ENCODE measurements at regions not wholly inside any gene's neighbourhood (a gene's known extent, or its start where the extent isn't known, plus 50 kb on each side); places are given as distances from the start of the nearest gene placed in this dataset.
"Not testable (repeated sequence)": the region's sequence is repeated elsewhere in the genome, so short reads cannot be mapped to it uniquely, and the experiment has no call there.

DNA sequence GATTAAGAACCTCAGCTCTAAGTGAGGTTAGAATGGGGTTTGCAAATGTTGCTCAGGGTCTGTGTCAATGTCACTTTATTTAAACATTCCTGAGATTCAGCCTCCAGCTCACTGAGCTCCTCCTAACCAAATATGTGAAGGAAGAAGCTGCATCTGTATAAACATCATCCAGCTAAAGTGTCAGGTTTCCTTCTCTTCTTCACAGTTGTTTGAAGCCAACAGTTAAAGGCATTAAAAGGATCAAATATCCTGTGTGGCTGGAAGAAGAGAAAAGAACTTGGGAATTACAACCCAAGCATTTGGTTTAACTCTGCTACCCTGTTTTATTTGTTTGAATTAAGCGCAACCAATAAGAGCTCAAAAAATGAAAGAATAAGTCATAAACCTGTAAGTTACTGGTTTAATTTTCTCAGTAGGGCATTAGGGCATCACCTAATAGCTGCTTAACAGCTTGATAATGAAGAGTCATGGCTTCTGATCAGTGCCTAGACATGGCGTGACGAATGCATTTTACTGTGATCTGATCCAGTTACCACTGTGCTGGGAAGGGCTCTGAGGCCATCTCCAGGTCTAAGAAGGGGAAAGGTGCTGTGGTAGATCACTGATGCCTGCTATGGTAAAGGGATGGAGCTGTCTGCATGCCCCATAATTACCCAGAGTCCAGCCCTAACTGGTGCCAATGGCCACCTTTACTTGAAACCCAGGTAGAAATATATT, 165.7 kb upstream of the TSC22D2 start:
- peak; percentile 22 for DNase-seq

DNA sequence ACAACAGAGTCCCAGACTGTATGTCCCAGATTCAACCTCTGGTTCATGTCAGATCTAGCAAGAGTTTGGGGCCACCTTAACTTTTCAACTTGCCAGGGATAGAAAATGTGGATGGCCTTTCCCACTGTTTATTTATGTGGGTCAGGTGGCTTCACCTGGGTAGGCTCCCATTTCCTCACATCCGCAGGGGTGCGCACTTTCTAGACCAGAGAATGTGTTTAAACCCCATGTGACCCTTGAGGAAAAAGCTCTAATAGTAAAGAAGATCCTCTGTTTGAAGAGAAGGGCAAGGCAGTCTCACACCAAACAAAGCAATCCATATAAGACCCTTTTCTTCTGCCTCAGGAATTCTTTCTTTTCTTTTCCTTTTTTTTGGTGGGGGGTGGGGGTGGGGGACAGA, 167.2 kb upstream of the TSC22D2 start:
- DNase-seq, result no peak

DNA sequence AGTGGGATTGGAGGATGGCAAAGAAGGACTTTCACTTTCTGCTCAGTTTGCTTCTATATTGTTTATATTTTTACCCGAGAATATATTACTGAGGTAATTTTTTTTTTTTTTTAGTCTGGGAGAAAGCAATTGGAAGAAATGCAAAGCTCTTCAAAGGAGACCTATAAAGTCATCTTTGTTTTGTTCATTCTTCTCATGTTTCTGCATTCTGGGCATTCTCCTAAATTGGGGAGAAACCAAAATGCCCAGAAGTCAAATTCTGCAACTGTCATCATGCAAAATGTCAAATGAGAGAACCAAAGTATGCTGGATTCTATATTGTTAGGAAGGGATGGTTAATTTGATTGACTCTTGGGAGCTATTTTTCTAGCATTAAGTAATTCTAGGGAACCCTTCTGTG, 168.3 kb upstream of the TSC22D2 start:
- DNase-seq, result no peak

DNA sequence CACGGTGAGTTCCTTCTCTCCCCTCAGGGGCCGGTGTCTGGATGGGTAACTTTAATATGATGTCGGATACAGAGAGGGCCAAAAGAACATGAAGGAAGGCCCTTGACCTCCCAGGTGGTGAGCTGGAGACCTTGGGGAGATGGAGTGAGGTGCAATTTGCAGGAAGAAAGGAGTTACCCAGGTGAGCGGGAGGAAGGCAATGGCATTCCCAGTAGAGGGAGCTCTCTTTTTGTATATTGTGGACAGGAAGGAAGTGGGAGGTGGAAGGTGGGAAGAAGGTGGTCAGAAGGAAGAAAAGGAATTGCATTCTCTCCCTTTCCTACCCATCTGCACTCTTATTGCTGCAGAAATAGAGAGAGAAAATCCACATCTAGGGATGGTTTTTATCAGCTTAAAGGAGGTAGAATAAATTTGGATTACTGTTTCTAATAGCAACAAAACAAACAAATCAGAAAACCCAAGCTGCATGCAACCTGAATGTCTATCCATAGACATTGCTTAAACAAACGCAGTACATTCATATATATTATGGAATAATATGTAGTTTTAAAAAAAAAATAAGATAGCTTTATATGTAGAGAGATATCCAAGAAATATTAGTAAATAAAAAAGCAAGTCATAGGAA, 169.0 kb upstream of the TSC22D2 start:
- no peak for DNase-seq

DNA sequence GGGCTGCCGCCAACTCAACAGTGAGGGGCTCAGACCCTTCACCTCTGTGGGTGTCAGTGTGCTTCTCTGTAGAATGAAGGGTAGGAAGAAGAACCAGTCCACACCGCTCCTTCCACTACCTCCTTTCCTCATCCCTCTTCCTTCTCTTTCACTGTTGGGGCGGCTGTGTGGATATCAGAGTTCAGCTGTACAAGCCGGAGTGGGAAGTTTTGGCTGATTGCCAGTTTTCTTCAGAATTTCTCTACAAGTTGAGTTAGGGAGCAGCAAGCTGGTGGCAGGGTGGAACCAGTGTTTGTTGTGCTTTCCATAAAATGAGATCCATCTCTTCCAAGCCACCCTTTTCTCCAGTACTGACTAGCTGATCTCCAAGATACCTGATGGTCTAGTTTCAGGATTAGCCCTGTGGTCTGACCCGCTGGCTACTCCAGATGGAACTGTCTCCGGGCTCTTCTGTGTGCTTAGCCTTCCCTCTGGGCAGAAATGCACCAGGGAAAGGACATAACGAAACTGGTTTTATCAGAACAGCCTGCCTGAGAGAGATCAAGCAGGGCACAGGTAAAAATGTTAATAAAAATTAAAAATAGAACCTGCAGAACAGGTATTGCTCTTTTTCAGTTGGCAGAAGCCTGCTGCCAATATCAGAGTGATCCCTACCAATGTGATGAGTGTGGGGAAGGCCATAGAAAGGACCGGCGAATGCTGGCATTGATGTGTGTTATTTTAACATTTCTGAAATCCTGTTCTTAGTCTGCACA, 169.9 kb upstream of the TSC22D2 start:
- DNase-seq, result no peak

DNA sequence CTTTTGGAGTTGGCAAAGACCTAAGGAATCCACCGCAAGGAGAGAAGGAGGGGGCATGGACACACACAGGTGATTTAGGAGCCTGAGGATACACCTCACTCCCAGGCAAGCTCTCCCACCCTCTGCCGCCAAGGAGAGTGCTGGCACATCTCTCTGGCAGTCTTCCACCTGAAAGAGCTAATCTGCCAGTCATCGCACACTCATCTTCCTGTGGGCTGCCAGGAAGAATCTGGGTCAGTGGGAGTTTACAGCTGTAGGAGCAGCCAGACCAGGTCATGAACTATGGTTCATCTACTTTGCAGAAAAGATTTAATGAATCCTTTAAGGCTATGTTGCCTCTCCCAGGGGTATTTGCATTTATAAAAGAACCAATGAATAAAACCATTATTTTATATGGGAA, 170.6 kb upstream of the TSC22D2 start:
- DNase-seq, result no peak

DNA sequence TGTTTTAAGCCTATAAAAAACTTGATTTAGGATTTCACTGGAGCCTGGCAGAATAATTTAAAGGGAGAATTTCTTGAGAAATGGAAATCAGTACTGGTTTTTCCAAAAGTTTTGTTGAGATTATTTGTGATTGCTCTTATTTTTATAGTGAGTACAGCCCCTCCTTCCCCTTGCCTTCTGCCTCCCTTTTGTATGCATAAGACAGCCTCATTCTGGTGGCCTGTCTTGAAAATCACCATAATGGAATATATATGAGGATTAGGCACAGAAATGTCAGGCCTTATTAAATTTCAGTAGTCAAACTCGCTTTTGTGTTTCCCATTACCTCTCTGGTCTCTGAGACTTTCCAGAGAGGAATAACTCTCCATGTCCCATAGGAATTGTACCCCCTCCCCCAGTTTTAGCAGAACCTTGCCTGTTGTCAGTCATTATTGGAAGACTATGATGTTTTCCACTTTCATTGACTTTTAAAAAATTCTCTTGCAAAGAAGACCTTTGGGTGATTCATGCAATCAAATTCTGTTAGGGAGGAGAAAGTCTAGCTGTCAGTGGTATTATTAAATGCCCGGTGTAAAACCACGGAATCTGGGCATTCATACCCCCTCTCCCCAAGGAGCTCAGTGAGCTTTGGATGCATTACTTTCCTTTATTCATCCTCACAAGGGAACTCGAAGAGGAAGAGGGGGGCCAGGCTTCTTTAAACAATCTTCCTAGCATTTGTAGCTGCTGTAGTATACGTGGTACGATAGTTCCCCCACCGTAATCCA, 171.6 kb upstream of the TSC22D2 start:
- DNase-seq, result no peak

DNA sequence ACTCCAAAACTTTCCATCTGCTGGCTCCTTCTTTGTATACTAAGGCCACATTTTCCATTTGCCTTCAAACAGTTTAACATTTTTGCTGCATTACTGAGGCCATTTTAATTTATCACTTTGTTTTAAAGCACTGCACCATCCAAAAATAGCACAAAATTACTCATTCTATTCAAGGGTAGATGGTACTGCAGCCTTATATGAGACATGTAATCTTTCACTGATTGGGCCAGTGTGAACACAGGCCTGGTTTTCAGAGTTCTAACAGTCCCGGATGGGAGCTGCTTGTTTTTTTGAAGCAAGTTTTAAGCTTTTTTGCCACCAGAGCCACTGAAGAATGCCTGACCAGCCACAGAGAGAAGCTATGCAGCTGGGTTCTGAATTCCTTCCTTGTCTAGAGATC, 172.3 kb upstream of the TSC22D2 start:
- DNase-seq, result peak; percentile 32

DNA sequence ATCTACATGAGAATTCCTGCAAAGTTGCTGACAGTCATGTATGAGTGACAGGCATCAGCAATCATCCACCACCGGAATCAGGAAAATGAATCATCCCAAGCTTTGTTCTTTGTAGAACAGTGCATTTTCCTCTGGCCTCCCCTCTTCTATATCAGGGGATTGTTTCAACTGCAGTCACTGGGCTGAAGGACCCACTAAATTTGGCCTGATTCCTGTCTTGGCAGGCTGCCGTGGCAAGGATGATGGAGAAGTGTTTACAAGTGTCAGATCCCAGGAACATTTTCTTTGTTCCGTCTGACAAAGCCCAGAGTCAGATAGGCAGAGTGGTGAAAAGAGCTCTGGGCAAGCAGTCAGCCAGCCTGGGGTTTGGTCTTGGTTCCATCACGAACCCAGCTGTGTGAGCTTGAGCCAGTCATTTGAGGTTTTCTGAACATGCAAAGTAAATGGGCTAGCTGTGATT, 175.1 kb upstream of the TSC22D2 start:
- DNase-seq, result no peak

DNA sequence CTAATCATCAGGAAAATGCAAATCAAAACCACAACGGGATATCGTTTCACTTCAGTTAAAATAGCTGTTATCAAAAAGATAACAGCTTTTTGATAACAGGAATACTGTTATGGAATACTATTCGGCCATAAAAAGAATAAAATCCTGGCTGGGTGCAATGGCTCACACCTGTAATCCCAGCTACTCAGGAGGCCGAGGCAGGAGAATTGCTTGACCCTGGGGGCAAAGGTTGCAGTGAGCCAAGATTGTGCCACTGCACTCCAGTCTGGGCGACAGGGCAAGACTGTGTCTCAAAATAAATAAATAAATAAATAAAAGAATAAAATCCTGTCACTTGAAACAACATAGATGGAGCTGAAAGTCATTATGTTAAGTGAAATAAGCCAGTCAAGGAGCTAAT, 178.1 kb upstream of the TSC22D2 start:
- no peak for DNase-seq

DNA sequence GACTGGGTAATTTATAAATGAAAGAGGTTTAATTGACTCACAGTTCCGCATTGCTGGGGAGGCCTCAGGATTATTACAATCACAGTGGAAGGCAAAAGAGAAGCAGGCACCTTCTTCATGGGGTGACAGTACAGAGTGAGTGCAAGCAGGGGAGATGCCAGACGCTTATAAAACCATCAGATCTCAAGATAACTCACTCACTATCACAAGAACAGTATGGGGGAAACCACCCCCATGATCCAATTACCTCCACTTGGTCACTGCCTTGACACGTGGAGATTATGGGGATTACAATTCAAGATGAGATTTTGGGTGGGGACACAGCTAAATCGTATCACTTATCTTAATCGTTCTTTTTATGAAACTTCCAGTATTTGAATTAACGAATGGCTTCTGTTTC, 179.5 kb upstream of the TSC22D2 start:
- DNase-seq, result not testable (repeated sequence)

DNA sequence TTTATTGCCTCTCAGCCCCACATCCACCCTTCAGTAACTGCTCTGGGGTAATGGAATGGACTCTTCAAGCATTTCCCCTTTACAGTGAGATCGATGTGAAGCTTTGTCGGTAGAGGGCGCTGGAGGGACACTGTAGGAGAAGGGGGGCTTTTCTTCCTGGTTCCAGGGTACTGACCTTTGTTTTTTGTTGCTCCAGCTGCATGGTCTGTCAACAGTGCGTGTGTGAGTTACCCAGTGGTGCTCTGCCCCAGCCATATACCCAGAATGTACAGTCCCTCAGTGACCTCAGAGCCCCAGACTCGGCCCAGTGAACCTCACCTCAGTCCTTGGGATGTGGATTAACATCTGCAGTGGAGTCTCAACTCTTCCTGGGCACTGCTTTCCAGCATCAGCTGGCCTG, 180.3 kb upstream of the TSC22D2 start:
- DNase-seq, result peak; percentile 20

DNA sequence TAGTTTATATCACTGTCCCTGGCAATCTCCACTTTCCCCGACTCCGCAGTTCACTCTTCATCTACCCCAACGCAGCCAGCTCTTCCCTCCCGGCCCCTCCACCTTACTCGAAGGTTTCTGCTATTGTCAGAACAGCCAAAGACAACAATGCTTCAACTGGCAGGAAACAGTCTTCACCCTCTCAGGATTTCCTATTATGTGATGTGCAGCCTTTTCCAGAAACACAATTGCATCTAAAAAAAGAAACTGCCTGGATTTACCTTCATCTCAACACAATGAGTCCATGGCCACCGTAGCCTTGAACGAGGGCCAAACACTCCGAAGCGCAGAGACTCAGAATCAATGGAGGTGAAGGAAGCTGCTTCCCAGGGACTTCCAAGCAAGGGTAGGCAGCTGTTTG, 182.1 kb upstream of the TSC22D2 start:
- no peak for DNase-seq

DNA sequence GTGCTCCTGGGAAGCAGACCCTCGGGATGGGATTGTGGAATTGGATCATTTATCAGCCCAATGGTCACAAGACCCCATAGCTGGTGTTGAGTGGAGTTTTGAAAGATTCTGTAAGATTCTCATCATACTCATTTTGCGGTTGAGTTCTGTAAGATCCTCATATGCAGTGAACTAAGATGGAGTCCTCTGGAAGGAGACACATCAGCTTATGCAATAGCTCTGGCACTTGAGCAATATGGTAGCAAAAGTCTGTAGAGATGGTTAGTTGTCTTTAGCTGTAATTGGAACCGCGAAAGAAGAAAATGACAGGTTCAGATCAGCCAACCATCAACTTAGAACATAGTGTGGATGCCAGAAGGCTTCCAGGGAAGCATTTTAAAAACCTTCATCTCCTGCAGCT, 184.5 kb upstream of the TSC22D2 start:
- no peak for DNase-seq

DNA sequence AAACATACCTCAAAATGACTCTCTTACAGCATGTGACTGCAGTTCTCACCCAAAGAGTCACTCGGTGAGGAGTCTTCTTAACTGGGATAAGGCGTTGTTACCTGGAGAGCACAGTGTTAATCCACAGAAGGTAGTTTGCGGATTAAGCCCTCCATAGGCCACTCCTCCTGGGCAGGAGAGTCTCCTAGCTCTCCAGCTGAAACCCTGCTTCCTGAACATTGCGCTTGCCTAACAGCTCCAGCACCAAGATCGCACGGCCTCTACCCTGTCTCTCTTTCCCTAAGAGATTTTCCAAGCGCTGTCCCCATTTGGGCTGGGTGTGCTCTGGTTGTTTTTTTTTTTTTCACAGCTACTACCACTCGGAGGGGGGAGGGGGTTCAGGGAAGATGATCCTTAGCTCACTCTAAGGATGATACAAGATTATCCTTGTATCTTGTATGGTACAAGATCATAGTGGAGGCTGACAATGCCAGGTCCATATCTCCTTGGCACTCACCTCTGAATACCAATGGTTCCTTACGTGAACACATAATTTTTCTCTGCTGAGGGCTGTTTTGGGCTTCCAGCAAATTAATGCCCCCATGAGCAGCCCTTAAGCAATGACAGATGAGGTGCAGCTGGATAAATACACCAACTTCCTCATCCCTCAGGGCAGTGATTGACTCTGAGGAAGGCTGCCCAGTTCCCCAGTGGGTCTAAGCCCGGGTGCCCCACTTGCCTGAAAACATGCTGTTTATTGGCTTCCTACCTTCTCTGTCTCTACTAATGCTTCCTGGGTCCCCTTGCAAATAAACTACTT, 185.2 kb upstream of the TSC22D2 start:
- DNase-seq, result no peak

DNA sequence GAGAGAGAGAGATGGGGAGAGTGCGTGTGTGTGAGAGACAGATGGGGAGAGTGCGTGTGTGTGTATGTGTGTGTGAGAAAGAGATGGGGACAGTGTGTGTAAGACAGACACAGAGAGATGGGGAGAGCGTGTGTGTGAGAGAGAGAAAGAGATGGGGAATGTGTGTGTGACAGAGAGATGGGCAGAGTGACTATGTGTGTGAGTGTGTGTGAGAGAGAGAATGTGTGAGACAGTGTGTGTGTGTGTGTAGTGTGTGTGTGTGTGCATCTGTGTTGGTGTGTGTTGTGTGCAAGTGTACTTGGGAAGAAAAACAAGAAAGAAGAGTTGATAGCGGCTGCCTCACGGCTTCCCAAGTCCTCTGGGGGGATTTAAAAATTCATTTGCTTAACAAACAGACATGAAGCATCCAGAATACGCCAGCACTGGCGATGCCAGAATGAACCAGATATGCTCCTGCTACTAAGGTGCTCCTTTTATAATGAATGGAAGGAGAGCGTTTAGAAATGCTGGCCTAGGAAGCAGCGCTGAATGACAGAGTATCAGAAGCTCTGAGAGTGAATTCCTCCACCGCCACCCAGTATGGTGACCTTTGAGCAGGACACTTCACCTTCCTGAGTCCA, 186.1 kb upstream of the TSC22D2 start:
- no peak for DNase-seq

DNA sequence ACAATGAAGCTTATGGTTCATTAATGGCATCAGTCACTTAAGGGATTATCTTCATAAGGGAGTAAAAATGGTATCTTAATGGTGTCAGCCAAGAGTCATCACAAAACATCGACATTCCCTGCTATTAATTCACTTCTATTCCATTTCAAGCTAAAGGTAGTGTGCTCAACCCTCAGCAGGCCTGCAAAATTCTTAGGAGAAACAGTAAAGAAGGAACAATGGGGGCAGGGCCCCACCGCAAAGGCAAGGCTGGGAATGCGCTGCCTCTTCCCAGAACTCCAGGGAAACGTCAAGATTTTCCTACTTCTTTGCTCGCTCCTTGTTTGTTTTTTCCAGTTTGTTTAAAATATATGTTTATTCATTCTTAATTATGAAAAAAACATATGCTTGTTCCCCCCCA, 187.3 kb upstream of the TSC22D2 start:
- DNase-seq, result peak; percentile 37

DNA sequence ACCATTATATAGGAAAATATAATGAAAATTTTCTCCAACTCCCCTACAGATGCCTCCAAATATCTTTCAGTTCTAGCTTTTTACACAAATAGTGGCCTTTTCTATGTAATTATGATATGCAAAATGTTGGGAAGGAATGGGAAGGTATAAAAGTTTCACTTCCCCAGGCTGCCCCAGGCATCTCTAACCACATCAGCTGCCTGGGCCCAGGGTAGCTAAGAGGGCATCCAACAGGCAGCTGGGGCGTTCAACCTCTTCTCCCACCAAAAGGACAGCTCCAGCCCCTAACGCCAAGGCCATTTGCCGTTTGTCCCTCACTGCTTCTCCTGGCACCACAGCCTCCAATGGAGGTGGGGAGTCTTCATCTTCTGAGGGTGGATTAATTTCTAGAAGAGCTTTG, 188.1 kb upstream of the TSC22D2 start:
- no peak for DNase-seq

DNA sequence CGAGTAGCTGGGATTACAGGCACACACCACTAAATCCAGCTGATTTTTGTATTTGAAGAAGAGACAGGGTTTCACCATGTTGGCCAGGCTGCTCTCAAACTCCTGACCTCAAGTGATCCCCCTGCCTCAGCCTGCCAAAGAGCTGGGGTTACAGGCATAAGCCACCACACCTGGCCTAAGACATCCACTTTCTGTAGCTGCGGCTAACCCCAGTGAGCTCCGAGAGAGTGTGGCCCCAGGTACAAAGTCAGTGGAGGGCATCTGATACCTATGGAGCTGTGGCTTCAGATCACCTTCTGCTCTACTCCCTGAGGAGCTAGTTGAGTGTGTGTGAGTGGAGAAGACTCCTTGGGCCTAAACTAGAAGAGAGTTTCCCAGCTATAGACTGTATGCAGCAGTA, 189.3 kb upstream of the TSC22D2 start:
- no peak for DNase-seq

DNA sequence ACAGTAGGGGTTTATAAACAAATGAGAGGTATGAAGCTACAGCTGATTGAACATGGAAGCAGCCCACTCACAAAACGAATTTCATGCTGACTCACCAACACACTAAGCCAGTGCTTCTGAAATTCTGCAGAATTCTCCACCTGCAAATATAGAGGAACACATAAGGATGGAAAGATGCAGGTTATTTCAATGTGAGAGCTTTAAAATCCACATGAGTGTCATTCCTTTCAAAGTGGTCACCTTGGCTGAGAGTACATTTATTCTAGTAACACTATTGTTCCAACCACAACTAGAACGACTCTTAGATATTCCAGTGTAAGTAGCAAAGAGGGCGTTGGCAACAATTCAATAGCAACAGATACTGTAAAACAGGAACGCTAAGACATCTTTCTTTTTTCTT, 189.9 kb upstream of the TSC22D2 start:
- no peak for DNase-seq

DNA sequence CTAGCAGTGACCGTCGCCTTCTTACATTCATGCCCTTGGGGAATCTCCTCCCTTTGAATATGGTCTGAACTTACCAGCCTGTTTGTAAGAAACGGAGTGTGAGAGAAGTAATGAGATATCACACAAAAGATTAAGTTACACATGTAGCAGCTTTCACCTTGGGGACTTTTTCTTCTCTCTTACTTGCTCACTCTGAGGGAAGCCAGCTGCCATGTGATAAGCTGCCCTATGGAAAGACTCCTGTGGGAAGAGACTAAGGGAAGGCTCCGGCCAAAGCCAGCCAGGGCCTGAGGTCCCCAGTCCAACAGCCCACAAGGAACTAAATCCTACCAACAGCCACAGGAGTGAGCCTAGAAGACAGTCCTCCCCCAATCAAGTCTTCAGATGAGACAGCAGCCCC, 190.4 kb upstream of the TSC22D2 start:
- no peak for DNase-seq

Data from skin of body (tissue), 1 donor.